ENCODE measurements at regions not wholly inside any gene's neighbourhood (a gene's known extent, or its start where the extent isn't known, plus 50 kb on each side); places are given as distances from the start of the nearest gene placed in this dataset.

- DNase-seq (ENCODE audit: low spot score): no peak
These were observed 866.0 kb upstream of the PRKX start for GRCh38 chrX:4579480-4579879.

GRCh38 chrX:4572691-4573090 is 859.2 kb upstream of the PRKX start:
- DNase-seq (ENCODE audit: low spot score): no peak

GRCh38 chrX:4570151-4570550 is 856.7 kb upstream of the PRKX start:
- DNase-seq (ENCODE audit: low spot score): no peak

DNA sequence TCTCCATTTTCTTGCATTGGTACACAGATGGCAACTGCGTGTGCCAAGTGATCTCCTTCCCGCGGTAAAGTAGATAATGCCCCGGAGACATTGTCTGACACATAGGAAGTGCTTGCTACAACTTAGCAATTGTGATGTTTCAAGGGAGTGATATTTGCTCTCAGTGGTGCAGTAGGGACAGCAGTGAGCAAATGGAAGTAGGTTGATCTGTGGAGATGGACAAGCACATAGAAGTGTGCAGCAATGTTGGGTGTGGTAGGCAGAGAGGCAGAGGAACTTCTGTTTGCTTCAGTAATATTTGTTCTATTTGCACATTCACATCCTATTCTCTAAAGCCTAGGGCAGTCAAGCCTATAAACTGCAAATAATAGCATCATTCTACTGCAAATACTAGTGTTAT is 846.7 kb upstream of the PRKX start:
- no peak for DNase-seq (ENCODE audit: low spot score)

GRCh38 chrX:4550018-4550417 is 836.6 kb upstream of the PRKX start:
- no peak for DNase-seq (ENCODE audit: low spot score)

GRCh38 chrX:4547213-4547836 is 833.9 kb upstream of the PRKX start:
- DNase-seq (ENCODE audit: low spot score): peak; percentile 42

GRCh38 chrX:4546178-4546577 is 832.7 kb upstream of the PRKX start:
- peak; percentile 1 for DNase-seq (ENCODE audit: low spot score)

DNA sequence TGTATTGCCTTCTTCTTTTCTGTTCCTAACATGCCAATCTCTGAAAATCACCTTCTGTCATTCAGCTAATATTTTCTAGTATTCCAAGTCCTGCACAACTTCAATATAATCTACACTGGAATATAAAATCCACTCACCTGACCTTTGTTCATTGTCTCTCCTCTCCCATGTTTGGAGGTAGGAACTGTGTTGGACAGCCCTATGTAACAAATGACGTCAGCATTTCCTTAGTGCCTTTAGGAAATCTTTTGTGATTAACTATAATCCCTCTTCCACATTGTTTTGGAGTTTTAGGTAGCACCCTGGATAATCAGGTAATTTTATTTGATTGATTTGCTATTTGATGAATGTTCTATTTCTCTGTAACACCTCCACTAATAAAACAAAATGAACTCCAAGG is 814.8 kb upstream of the PRKX start:
- no peak for DNase-seq (ENCODE audit: low spot score)

GRCh38 chrX:4485912-4486311 is 772.5 kb upstream of the PRKX start:
- DNase-seq (ENCODE audit: low spot score): no peak

DNA sequence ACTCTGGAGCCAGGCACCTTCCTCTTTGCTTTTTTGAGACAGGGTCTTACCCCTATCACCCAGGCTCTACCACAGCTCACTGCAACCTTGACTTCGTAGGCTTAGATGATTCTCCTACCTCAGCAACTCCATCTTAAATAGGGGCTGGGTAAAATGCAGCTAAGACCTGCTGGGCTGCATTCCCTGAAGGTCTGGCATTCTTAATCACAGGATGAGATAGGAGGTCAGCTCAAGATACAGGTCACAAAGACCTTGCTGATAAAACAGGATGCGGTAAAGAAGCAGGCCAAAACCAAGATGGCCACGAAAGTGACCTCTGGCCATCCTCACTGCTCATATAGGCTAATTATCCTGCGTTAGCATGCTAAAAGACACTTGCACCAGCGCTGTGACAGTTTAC is 770.8 kb upstream of the PRKX start:
- DNase-seq (ENCODE audit: low spot score): no peak

DNA sequence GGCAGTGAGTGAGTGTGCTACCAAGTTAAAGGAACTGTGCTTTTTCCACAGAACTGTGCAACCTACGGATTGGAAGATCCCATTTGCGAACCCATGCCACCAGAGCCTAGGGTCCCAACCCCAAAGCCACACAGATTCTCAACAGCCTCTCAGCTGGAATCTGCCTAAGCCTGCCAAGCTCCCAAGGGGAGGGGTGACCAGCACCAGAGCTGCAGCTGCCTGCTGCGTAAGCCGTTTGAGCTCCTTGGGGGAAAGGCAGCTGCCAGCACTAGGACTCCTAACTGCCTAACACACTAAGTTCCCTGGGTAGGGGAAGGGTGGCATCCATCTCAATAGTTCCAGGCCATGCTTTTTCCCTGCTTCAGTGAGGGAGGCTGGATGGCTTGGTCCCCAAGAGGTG is 738.1 kb upstream of the PRKX start:
- no peak for DNase-seq (ENCODE audit: low spot score)

GRCh38 chrX:4450177-4450576 is 736.7 kb upstream of the PRKX start:
- no peak for DNase-seq (ENCODE audit: low spot score)

GRCh38 chrX:4435905-4436304 is 722.5 kb upstream of the PRKX start:
- no peak for DNase-seq (ENCODE audit: low spot score)

GRCh38 chrX:4397471-4397870 is 684.0 kb upstream of the PRKX start:
- DNase-seq (ENCODE audit: low spot score): peak; percentile 32

DNA sequence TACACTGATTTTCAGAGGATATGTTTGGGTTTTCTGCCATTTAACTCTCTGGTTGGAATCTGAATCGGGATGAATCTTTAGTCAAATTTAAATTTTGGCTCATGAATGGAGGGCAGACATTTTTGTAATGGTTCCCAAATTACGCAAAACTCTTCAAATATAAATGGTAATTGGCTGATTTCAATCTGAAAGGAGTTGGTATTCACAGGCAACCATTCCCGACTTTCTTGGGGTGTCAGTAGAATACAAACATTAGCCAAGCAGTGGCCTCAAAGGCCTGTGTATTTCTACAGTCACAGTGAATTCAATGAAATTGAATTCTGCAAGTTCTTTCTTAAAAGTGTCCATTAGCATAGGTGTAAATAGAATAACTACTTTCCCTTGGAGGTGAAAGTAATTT is 668.8 kb upstream of the PRKX start:
- no peak for DNase-seq (ENCODE audit: low spot score)

DNA sequence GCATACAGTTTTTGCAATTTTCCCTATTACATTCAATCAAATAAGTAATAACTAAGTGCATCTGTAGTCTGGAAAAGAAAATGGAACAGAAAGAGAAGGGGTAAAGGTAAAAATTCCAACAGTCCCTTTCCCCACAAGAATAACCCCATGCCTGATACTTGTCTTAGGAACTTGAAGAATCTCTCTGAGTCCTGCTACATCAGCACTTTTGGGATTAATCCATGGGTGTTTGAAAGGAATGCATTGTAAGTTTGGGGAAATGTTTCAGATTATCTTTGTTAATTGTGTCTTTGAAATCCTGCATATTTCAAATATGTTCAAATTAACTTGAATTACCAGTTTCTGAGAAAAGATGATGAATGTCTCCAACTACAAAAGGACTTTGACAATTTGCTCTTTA is 667.3 kb upstream of the PRKX start:
- no peak for DNase-seq (ENCODE audit: low spot score)

- DNase-seq (ENCODE audit: low spot score): no peak
These were observed 665.6 kb upstream of the PRKX start for GRCh38 chrX:4379071-4379470.

DNA sequence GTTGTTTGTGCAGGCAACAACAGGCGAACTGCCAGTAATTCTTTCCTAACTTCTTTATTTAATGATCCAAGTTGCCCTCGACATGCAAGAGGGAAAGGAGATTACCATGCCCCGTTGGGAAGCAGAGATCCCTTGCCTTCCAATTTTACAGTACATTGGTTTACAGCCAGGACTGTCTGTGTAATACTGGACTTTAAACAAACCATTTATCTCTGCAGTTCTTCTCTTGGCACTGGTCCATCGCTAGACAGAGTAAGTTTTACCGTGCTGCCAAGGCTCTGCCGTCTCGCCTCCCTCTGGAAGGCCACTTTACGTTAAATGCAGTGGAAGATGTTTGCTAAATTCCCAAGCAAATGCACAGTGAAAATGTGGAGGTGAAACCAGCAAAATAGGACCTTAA is 660.3 kb upstream of the PRKX start:
- peak; percentile 31 for DNase-seq (ENCODE audit: low spot score)

DNA sequence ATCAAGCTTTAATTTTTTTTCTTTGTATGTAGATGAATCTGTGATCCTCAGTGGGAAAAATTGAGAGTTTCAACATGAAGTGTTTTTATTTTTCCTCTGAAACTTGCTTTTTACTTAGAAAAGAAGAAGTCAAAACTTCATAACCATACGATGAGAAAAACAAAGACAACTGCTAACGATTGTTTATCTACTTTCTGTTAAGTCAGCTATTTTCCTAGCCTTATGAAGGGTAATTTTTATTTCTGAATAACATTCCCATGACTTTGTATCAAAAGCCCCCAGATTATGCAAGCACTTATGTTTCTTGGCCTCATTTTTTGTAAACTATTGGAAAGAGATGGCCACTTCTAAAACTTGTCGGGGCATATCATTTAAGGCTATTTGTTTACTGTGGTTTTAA is 645.1 kb upstream of the PRKX start:
- DNase-seq (ENCODE audit: low spot score): no peak

- no peak for DNase-seq (ENCODE audit: low spot score)
These were observed 609.5 kb upstream of the PRKX start for GRCh38 chrX:4322916-4323315.

DNA sequence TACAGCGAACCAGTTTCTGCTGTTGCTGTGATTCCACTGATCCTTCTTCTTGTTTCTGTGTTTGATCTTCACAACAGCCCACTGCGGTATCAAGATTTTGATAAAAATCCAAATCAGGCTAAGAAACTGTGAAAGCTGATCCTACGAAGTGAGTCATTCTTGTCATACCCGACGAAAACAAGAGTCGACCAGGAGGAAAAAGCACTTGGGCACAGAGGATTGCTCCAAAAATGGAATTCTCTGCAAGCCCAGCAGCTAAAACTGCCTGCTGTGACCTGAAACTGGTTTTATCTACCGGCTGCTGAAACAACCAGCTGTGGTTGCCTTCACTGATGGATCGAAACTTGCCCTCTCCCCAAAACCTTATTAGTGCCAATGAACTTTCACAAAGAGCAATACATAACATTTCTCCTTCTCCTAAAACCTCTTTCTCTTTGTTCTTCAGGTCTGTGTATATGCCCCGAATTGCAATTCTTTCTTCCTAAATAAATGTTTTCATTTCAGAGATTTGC is 607.0 kb upstream of the PRKX start:
- DNase-seq (ENCODE audit: low spot score): peak; percentile 20

- no peak for DNase-seq (ENCODE audit: low spot score)
These were observed 602.4 kb upstream of the PRKX start for GRCh38 chrX:4315891-4316290.

DNA sequence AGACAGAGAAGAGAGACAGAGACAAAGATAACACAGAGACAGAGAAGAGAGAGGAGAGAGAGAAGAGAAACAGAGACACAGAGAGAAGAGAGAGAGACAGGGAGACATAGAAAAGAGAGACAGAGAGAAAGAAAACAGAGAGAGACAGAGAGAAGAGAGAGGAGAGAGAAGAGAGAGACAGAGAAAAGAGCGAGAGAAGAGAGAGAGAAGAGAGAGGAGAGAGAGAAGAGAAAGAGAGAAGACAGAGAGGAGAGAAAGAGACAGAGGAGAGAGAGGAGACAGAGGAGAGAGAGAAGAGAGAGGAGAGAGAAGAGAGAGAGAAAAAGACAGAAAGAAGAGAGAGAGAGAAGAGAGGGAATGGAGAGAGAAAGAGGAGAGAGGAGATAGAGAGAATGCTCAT is 601.1 kb upstream of the PRKX start:
- DNase-seq (ENCODE audit: low spot score): no peak

DNA sequence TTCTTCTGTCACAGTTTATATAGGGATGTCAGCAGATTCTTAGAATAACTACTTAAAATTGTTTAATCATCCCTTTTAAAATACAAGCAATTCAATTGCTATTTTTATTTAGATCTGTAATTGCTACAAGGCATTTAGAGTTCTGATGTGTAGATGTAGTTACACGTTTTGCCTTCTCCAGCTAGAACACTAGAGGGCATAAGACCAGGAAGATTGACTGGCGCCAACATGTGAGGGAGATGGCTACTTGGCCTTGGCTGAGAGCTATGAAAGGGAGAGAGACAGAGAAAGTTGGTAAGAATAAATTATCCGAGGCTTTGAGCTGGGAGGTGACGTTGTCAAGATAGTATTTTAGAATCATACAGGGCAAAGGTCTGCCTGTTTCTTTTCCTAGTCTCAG is 563.7 kb upstream of the PRKX start:
- DNase-seq (ENCODE audit: low spot score): no peak
